HPDE6-E6E7 (cell line): ENCODE measurements at regions not wholly inside any gene's neighbourhood (a gene's known extent, or its start where the extent isn't known, plus 50 kb on each side); places are given as distances from the start of the nearest gene placed in this dataset.

Source experiments
- DNase-seq: peaks from one replicate; pipeline ENCODE4 v3.0.0; 2011; ENCODE audit warnings: missing footprints; ENCODE audit errors: extremely low spot score

GRCh38 chr6:145370559-145370958 is 364.8 kb downstream of the EPM2A start:
- DNase-seq, result no peak

GRCh38 chr6:145372671-145373151 is 362.6 kb downstream of the EPM2A start:
- no peak for DNase-seq

GRCh38 chr6:145373826-145374225 is 361.5 kb downstream of the EPM2A start:
- DNase-seq, result no peak

GRCh38 chr6:145374570-145374969 is 360.8 kb downstream of the EPM2A start:
- no peak for DNase-seq

- no peak for DNase-seq
Measured at GRCh38 chr6:145375502-145375901, 359.8 kb downstream of the EPM2A start.

- no peak for DNase-seq
Measured at GRCh38 chr6:145380186-145380585, 355.1 kb downstream of the EPM2A start.

- no peak for DNase-seq
Measured at GRCh38 chr6:145381941-145382340, 353.4 kb downstream of the EPM2A start.

GRCh38 chr6:145383428-145383827 is 351.9 kb downstream of the EPM2A start:
- no peak for DNase-seq

- no peak for DNase-seq
Measured at GRCh38 chr6:145384503-145384902, 350.8 kb downstream of the EPM2A start.

- no peak for DNase-seq
Measured at GRCh38 chr6:145396499-145396898, 338.8 kb downstream of the EPM2A start.

- DNase-seq, result no peak
Measured at GRCh38 chr6:145400508-145400907, 334.8 kb downstream of the EPM2A start.

- DNase-seq, result no peak
Measured at GRCh38 chr6:145405006-145405551, 330.2 kb downstream of the EPM2A start.

- no peak for DNase-seq
Measured at GRCh38 chr6:145406783-145407182, 328.5 kb downstream of the EPM2A start.

- DNase-seq, result no peak
Measured at GRCh38 chr6:145415616-145416015, 319.7 kb downstream of the EPM2A start.

GRCh38 chr6:145420599-145420998 is 314.7 kb downstream of the EPM2A start:
- no peak for DNase-seq

GRCh38 chr6:145423936-145424335 is 311.4 kb downstream of the EPM2A start:
- no peak for DNase-seq

GRCh38 chr6:145427232-145427631 is 308.1 kb downstream of the EPM2A start:
- no peak for DNase-seq

GRCh38 chr6:145428706-145429105 is 306.6 kb downstream of the EPM2A start:
- no peak for DNase-seq

GRCh38 chr6:145442110-145442509 is 293.2 kb downstream of the EPM2A start:
- no peak for DNase-seq

- no peak for DNase-seq
Measured at GRCh38 chr6:145445674-145446073, 289.6 kb downstream of the EPM2A start.

- no peak for DNase-seq
Measured at GRCh38 chr6:145451029-145451428, 284.3 kb downstream of the EPM2A start.

GRCh38 chr6:145453376-145453775 is 281.9 kb downstream of the EPM2A start:
- no peak for DNase-seq

- DNase-seq, result no peak
Measured at GRCh38 chr6:145454006-145454405, 281.3 kb downstream of the EPM2A start.

- no peak for DNase-seq
Measured at GRCh38 chr6:145457556-145457955, 277.8 kb downstream of the EPM2A start.
